ENCODE measurements at regions not wholly inside any gene's neighbourhood (a gene's known extent, or its start where the extent isn't known, plus 50 kb on each side); places are given as distances from the start of the nearest gene placed in this dataset.
"Not testable (repeated sequence)": the region's sequence is repeated elsewhere in the genome, so short reads cannot be mapped to it uniquely, and the experiment has no call there.

DNA sequence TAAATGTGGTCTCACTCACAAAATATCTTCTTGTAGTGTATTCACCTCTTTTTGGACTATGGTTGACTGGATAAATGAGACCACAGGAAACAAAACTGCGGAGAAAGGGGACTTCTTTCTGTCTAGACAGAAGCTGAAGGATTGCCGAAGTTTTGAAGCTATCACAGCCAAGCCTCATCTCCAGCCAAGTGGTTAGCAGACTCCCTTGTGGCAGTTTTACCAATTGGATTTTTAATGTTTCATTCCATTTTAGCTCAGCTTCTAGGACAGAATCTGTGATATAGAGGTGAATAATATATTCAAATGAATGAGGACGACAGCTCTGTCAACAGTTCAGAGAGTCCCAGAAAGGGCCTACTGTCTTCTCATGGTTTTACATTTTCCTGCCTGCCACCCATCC lies 215.7 kb upstream of the ZNF608 start:
- no peak for DNase-seq (ENCODE audit: low read depth in 2 of 3, low spot score in 2 of 3)

DNA sequence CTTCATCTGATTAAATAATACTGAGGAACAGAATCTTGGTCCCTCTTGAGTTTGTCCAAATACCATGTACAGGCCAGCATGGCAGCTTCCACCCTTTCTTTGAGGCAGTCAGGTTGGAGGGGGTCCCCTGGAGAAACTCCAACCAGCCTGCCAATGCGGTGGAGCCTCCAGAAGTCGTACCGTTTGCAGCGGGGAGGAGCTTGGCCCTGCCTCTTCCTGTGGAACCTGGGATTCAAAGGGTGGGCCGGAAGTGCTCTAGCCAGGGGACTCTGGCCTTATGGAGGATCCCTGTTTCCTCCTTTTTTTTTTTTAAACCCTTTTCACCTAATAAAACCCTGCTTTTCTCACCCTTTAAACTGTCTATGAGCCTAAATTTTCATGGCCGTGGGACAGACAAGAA lies 216.3 kb upstream of the ZNF608 start:
- no peak for DNase-seq (ENCODE audit: low read depth in 2 of 3, low spot score in 2 of 3)

DNA sequence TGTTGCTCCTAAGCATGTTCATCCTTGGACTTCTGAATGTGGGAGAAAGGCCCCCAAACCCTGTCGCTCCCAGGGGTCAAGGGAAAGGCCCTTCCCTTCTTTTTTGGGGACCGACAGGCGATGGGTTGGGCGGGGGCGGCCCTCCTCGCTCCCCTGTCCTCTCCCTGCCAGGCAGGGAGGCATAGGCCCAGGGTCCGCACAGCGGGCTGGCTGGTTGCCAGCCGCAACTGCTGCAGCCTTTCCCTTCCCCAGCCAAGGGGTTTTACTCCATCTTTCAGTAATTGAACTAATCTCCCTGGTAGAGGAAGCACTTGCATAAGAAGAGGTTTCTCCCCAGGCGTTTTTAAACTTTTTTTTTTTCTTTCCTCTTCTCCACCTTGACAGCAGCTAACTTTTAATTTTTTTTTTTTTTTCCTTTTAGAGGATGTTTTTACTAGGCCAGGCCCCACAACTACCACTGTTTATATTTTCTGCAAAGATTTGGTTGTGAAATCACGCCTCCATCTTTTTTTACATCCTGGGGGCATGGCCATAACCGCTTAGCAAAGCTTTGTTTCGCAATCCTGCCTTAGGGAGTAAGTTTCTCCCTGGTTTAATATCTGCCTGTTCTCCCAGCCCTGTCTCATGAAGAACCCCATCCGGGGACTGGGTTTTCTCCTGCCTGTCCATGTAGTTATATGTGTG lies 216.9 kb upstream of the ZNF608 start:
- DNase-seq (ENCODE audit: low read depth in 2 of 3, low spot score in 2 of 3), result no peak

DNA sequence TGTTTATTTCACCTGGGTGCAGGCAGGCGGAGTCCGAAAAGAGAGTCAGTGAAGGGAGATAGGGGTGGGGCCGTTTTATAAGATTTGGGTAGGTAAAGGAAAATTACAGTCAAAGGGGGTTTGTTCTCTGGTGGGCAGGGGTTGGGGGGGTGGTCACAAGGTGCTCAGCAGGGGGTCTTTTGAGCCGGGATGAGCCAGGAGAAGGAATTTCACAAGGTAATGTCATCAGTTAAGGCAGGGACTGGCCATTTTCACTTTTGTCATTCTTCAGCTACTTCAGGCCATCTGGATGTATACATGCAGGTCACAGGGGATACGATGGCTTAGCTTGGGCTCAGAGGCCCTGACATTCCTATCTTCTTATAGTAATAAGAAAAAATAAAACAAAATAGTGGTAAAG lies 220.3 kb upstream of the ZNF608 start:
- DNase-seq (ENCODE audit: low read depth in 2 of 3, low spot score in 2 of 3), result not testable (repeated sequence)

DNA sequence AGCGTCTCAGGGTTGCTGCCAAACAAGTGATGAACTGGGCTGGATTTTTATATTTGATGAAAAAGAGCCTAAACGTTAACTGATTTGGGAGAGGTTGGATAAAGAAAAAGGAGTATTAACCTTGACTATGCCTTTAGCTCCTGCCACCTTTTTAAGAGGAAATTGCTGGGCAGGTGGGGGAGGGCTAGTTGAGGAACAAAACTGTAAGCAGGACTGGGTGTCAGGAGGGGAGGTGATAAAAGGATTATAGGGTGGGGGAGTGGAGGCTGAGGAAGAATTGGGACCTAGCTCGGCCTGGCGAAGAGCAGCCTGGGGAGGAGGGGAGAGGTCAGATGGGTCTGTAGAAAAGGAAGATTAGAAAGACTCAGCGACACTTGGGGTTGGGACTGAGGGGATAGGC lies 223.9 kb upstream of the ZNF608 start:
- not testable (repeated sequence) for DNase-seq (ENCODE audit: low read depth in 2 of 3, low spot score in 2 of 3)

DNA sequence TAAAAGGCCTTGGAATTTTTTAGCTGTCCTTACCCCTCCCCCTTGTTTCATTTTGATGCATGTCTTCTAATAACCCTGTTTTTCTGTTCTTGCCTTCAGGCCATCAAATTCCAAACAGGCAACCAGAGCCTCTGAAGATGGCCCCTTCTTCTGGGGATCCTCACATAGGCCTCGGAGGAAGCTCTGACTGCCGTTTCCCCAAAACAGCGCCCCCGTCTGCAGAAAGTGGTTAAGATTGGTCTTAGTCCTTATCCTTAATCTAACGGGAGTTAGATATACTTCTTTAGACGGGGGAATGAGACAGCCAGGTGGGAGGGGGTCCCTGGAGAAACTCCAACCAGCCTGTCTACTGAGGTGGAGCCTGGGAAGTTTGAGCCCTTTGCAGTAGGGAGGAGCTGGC lies 226.3 kb upstream of the ZNF608 start:
- no peak for DNase-seq (ENCODE audit: low read depth in 2 of 3, low spot score in 2 of 3)

DNA sequence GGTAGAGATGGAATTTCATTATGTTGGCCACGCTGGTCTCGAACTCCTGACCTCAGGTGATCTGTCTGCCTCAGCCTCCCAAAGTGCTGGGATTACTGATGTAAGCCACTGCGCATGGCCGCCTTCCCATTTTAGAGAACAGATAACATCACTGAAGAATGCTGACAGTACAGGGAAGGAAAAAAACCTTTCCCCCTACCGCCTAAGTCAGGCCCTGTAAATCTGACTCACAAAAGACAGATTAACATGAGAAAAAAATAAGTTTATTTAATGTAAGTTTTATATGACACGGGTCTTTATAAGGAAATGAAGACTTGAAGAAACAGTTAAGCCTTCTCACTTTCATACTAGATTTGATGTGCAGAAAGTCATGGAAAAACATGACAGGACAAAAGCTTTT lies 227.2 kb upstream of the ZNF608 start:
- DNase-seq (ENCODE audit: low read depth in 2 of 3, low spot score in 2 of 3), result no peak

DNA sequence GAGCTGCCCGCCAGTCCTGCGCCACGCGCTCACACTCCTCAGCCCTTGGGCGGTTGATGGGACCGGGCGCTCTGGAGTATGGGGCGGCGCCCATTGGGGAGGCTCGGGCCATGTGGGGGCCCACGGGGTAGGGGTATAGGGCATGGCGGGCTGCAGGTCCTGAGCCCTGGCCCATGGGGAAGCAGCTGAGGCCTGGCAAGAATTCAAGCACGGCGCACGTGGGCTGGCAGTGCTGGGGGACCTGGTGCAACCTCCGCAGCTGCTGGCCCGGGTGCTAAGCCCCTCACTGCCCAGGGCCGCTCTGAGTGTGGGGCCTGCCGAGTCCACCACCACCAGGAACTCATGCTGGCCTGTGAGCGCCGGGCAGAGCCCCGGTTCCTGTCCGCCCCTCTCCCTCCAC lies 229.6 kb upstream of the ZNF608 start:
- DNase-seq (ENCODE audit: low read depth in 2 of 3, low spot score in 2 of 3), result no peak

DNA sequence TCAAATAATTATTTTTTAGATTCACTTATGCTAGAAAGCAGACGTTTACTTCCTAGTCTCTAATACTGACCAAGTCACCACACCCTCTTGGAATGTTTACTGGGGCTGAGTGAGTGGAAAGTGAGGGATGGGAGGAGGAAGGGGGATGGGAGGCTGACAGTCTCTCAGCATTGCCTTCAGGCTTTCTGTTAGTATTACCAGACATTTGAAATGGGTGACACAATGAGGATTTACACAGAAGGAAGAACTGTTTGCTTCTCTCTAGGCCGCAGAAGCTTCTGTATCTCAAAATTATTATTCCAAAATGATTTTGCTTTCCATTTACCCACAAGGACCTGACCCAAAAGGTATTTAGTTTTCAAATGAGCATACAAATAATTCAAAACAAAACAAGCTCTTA lies 232.8 kb upstream of the ZNF608 start:
- DNase-seq (ENCODE audit: low read depth in 2 of 3, low spot score in 2 of 3), result no peak

DNA sequence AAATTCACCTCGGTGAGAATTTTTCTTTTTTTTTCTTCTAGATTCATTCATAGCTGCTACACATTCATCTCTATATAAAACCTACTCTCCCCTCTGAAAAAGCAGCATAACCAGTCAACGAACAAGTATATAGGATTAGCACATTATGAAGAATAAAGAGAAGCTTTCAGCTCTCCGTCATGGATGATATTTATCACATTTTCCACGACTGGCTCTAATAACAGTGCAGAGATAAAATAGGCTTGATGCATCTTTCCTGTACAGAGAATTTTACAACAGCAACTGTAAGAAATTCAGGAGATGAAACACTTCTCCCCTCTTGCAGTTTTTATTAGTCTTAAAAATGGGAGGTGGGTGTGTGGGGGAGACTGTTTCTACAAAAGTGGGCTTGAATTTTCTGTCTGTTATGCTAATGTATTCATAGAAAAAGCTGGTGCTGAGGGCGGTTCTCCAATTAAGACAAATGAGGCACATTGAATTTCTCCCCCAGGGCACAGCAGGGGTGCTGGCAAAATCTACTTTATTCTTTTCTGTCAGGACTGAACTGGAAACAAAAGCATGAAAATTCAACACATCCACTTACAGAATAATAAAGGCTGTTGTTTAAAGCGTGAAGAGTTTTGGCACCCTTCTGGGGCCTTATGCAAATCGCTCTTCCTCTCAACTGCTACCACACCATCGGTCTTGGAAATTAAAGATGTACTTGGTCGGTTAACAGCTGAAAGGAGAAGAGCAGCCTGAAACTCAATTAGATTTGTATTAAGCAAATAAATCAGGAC lies 233.9 kb upstream of the ZNF608 start:
- no peak for DNase-seq (ENCODE audit: low read depth in 2 of 3, low spot score in 2 of 3)

DNA sequence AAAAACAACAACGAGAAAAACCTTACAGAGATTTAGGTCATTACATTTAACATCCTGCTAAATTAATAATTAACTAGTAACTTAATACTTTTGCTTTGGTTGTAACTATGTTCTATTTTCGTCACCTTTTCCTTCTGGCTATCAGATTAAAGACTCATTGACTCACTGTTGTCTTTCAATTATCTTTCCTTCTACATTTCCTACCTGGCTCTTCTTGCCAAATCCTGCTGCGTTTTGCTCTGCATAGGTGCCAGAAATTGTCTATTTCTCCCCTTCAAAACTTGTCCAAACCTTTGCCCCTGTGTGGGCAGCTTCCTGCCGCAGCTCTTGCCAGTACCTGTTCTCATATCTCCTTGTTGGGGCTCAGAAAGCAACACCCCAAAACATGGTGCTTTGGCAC lies 235.5 kb upstream of the ZNF608 start:
- DNase-seq (ENCODE audit: low read depth in 2 of 3, low spot score in 2 of 3), result no peak

DNA sequence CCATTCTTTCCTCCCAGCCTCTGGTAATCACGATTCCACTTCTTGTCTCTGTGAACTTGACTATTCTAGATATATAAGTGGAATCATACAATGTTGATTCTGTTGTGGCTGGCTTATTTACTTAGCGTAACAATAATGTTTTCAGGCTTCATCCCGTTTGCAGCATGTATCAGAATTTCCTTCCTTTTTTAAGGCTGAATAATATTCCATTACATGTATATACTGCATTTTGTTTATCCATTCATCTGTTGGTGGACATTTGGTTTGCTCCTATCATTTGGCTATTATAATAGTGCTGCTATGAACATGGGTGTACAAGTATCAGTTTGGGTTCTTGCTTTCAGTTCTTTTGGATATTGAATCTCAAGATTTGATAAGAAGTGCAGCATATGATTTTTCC lies 239.7 kb upstream of the ZNF608 start:
- no peak for DNase-seq (ENCODE audit: low read depth in 2 of 3, low spot score in 2 of 3)

DNA sequence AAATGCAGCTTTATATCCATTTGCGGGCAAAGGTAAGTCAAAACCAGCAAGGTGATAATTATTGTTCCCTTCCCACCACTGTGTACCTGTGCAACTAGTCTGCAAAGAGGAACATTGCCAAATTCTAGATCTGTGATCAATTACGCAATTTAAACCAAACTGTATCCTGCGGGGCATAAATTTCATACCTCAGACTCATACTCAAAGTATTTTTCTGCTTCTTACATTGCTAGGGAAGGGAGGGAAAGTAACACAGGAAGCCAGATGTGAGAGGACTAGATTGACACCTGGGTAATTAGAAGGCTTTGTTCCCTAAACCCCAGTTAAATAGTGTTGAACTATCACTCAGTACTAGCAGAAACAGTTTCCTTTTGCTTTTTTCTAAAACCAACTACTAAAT lies 240.2 kb upstream of the ZNF608 start:
- no peak for DNase-seq (ENCODE audit: low read depth in 2 of 3, low spot score in 2 of 3)

DNA sequence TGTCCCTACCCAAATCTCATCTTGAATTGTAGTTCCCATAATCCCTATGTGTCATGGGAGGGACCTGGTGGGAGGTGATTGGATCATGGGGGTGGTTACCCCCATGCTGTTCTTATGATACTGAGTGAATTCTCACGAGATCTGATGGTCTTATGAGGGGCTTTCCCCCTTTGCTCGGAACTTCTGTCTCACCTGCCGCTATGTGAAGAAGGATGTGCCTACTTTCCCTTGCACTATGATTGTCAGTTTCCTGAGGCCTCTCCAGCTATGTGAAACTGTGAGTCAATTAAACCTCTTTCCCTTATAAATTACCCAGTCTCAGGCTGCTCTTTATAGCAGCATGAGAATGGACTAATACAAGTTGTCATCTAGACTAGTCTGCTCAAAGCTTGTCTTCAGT lies 241.3 kb upstream of the ZNF608 start:
- DNase-seq (ENCODE audit: low read depth in 2 of 3, low spot score in 2 of 3), result not testable (repeated sequence)

DNA sequence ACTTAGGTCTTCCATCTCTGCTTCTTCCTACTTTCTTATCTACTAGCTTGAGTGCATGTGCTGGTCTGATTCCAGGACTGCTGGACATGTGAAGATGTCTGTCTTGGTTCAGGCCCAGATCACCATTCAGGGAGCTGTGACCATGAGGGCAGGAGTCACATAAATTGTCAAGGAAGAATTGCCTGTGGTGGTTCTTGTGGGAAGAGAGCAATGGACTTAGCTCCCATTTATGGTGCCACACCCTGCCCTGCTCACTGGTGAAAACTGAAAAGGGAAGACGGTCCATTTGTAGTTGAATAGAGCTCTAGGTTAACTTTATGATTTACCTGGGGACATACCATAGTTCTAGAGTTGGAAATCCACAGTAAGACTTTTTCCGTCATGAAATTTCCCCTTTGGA lies 244.3 kb upstream of the ZNF608 start:
- DNase-seq (ENCODE audit: low read depth in 2 of 3, low spot score in 2 of 3), result no peak

DNA sequence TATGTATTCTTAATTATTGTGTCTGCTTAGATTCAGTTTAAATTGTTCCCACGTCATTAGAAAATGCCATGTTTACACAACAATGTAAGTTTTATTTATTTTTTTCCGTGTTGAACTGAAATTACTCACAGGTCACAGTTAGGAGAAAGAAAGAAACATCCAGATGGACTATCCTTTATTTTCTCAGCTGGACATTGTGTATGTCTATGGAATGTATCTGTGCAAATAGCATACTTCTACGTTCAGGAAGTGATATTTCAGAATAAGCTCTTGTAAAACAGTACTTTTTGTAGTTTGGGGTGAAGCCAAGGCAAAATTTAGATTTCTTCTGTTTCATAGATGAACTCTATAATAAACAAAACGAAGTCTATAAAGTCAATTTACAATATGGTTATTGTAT lies 249.0 kb upstream of the ZNF608 start:
- no peak for DNase-seq (ENCODE audit: low read depth in 2 of 3, low spot score in 2 of 3)

DNA sequence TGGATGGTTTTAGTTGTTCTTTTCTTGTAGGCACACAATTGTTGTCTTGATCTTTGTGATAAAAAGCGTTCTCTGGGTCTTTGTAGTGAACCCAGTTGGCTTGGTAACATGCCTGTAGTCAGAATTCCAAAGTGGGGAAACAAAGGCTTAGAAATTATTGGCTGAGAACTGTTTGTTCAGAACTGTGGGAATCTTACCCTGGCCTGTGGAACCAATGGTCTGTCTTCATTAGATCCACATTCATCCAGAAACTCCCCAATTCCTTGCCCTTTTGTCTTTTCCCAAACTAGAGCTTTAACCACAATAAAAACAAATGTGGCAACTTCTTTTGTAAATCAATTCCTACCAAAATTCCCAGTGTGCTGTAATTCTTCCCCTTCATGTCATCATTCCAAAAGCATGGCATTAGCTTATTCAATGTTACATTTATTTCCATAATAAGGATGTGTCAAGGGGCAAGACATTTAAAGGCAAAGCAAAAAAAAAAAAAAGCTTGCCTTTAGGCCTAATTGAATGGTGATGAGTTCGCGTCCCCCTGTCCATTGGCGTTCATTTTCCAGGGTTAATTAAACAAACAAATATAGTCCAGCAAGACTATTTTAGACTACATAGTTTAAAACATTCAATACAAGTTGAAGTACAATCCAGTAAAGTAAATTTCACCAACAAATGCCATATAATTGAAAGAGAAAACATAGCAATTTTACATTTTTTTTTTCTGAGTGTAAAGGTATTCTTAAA lies 249.8 kb upstream of the ZNF608 start:
- no peak for DNase-seq (ENCODE audit: low read depth in 2 of 3, low spot score in 2 of 3)

DNA sequence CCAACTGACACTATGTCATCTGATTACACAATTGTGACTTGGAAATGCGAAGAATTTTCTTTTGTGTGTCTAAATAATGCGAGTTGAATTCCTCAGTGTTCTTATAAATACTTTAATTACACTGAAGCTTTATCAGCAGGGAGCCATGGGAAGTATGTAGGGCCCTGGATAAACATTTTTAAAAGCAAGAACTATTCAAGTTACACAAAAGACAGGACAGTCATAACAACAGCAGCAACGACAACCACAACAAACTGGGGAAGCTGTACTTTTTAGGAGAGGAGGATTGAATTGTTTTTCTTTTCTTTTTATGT lies 250.3 kb upstream of the ZNF608 start:
- DNase-seq (ENCODE audit: low read depth in 2 of 3, low spot score in 2 of 3), result no peak

DNA sequence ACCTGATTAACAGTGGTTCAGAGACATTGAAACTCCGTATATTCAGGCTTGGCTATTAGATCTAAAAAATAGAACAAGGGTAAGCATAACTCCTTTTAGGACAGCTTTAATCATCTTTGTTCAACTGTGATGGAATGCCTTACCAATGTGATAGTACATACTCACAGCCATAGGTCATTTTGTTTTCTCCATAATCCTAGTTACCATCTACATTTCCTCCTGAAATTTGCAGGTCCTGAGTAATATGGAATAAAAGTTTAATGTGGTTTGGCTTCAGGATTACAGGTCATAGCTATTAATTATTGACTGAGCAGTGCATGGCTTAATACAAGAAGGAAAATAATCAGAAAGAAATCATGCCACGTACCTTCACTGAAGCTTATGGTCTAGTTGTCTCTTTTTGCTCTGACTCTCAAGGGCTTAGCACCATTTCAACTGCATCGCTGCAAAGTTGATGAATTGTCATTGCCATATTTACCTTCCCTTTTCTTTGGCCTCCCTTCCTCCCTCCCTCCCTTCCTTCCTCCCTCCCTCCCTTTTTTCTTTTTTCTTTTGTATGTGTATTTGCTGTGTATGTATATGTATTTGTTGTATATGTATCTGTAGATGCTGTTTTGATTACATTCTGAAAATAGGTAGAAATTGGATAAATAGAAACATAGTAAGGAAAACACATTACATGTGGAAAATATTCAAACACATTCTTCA lies 250.9 kb upstream of the ZNF608 start:
- DNase-seq (ENCODE audit: low read depth in 2 of 3, low spot score in 2 of 3), result no peak

DNA sequence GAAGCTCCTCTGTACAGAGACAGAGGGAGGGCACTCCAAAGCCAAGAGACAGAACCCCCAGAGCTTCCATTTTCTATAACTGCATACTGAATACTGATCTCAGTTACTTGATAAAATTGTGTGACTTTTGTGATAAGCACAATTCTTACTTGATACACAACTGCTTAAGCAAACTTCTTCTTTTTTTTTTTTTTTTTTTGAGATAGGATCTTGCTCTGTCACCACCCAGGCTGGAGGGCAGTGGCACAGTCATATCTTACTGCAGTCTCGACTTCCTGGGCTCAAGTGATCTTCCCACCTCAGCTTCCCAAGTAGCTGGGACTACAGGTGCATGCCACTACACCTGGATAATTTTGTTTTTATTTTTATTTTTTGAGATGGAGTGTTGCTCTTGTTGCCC lies 252.1 kb upstream of the ZNF608 start:
- no peak for DNase-seq (ENCODE audit: low read depth in 2 of 3, low spot score in 2 of 3)

DNA sequence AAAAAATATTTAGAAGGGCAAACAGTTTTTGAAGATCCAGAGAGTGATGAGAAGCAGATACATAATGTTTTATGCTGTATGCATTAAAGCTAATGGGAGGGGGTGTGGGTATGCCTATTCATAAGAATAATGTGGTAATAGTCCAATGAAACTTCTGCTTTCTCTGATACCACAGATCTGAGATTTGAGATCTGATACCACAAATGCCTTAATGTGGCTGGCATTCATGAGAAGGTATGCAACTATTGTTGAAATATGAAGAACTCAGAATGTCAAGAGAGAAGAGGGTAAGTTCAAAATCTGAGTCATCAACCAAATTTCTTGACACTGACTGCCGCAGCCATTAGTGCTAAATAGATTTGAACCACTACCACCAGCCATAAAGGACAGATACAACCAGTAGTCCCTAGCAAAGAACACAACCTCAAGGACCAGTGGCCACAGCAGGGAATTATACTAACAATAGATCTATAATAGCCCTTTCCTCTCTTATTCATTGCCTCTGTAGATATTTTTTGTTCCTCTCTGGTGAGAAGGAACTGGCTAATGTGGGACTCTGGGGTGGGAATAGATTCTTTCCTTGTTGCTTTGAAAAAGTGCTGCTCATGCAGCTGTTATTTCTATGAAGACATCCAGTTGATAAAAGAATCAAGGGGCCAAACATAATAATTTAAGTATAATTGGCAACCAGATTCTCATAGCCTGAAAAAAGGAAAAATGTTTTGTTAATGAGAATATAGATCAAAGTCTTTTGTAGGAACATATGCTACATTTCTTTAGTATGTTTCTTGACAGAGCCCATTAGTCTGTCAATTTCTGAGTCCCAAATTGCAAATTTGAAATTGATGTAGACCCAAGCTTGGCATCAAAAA lies 256.5 kb upstream of the ZNF608 start:
- DNase-seq (ENCODE audit: low read depth in 2 of 3, low spot score in 2 of 3), result no peak
